Breast epithelium (tissue), 4 donors: ENCODE measurements at regions not wholly inside any gene's neighbourhood (a gene's known extent, or its start where the extent isn't known, plus 50 kb on each side); places are given as distances from the start of the nearest gene placed in this dataset.

ENCODE experiments used
- DNase-seq, 2 donors: peaks; one replicate each; pipeline ENCODE4 v3.0.0-alpha.2; 2019; ENCODE audit warnings: low spot score in 2 of 2
- H3K27ac ChIP-seq, 2 donors: fragments of 200-600 bp; sonication (generic) in 1 of 2; one replicate each; pipeline ENCODE4 v1.5.1; 2016 to 2019; ENCODE audit warnings: mild to moderate bottlenecking in 1 of 2
- H3K27me3 ChIP-seq, 2 donors: fragments of 200-600 bp; sonication (generic) in 1 of 2; one replicate each; pipeline versions ENCODE4 v1.5.1 to v1.6.0; 2017 to 2019; ENCODE audit warnings: control low read depth in 1 of 2, mild to moderate bottlenecking in 1 of 2
- H3K36me3 ChIP-seq: fragments of 200-600 bp; one replicate; pipeline ENCODE4 v1.5.1; 2019
- H3K4me1 ChIP-seq, 2 donors: fragments of 200-600 bp; sonication (generic); one replicate each; pipeline ENCODE4 v1.5.1; 2016 to 2019; ENCODE audit warnings: control low read depth in 1 of 2
- H3K4me3 ChIP-seq, 3 donors: fragments of 200-600 bp; sonication (generic); 1 replicate in 2 of 3; 2 replicates in 1 of 3; pipeline ENCODE4 v1.5.1; 2016 to 2019; ENCODE audit warnings: mild to moderate bottlenecking in 3 of 3, moderate library complexity in 2 of 3
- H3K9me3 ChIP-seq, 2 donors: fragments of 200-600 bp; sonication (generic) in 1 of 2; one replicate each; pipeline ENCODE4 v1.5.1; 2016 to 2019; ENCODE audit warnings: control low read depth in 1 of 2
- CTCF ChIP-seq, 3 donors: fragments of 450-650 bp; IDR thresholded peaks; one replicate each; pipeline ENCODE4 v1.5.1; 2016 to 2017; ENCODE audit warnings: antibody characterized with exemption in 3 of 3, mild to moderate bottlenecking in 3 of 3, moderate library complexity in 3 of 3
- POLR2A ChIP-seq: fragments of 450-650 bp; IDR thresholded peaks from one replicate; pipeline ENCODE4 v1.6.1; 2016; ENCODE audit warnings: antibody characterized with exemption, mild to moderate bottlenecking, moderate library complexity
- POLR2AphosphoS5 ChIP-seq, 3 donors: sonication (generic); formaldehyde crosslinking; IDR thresholded peaks; one replicate each; pipeline ENCODE4 v1.6.1; 2017; ENCODE audit warnings: antibody characterized with exemption in 3 of 3
- intact Hi-C: fragments of 100-400 bp; cut with DNase I; formaldehyde crosslinking; loops from one replicate; pipeline ENCODE4 v1.15.1; 2023; ENCODE audit warnings: low total_unique reads

GRCh38 chr5:1748271-1748670, 51.4 kb downstream of the MRPL36 start:
- TF ChIP-seq POLR2A (no peak), CTCF (IDR thresholded peaks at IDR 0.05) (no peak), POLR2AphosphoS5 (IDR thresholded peaks at IDR 0.05) (no peak)
- Histone ChIP-seq H3K4me1 (no peaks in the 10 kb centered on the region), H3K27ac (no peak overlapping the region), H3K4me3 (no peak overlapping the region), H3K27me3 (peaks cover 0 to 26% of the 10 kb centered on the region in 2 donors), H3K36me3 (no peaks in the 10 kb centered on the region), H3K9me3 (no peaks in the 10 kb centered on the region)
- peak in 1 of 2 donors; percentile 33 for DNase-seq
- intact Hi-C loops: no loop called here

GRCh38 chr5:1747803-1748085, 51.9 kb downstream of the MRPL36 start:
- Histone ChIP-seq H3K9me3 (no peaks in the 10 kb centered on the region), H3K4me3 (no peak overlapping the region)
- TF ChIP-seq POLR2AphosphoS5 (IDR thresholded peaks at IDR 0.05): no peak
- no peak for TF ChIP-seq POLR2A
- TF ChIP-seq CTCF (IDR thresholded peaks at IDR 0.05): no peak

GRCh38 chr5:1747079-1747802, 52.4 kb downstream of the MRPL36 start:
- no peaks in the 10 kb centered on the region for H3K36me3 ChIP-seq
- peak in 1 of 2 donors; percentile 19 for DNase-seq
- TF ChIP-seq POLR2AphosphoS5 (IDR thresholded peaks at IDR 0.05): no peak
- no peak for TF ChIP-seq CTCF (IDR thresholded peaks at IDR 0.05)
- TF ChIP-seq POLR2A: no peak
- H3K4me3 ChIP-seq: no peak overlapping the region
- no peak overlapping the region for H3K27ac ChIP-seq
- intact Hi-C loops: no loop called here
- no peaks in the 10 kb centered on the region for H3K4me1 ChIP-seq
- H3K9me3 ChIP-seq: no peaks in the 10 kb centered on the region
- peaks cover 0 to 19% of the 10 kb centered on the region in 2 donors for H3K27me3 ChIP-seq

More at GRCh38 chr5:1747803-1748085, 51.9 kb downstream of the MRPL36 start:
- DNase-seq: peak in 1 of 2 donors; percentile 33
- H3K27me3 ChIP-seq: peaks cover 0 to 24% of the 10 kb centered on the region in 2 donors
- H3K4me1 ChIP-seq: no peaks in the 10 kb centered on the region
- intact Hi-C loops: no loop called here
- no peak overlapping the region for H3K27ac ChIP-seq
- H3K36me3 ChIP-seq: no peaks in the 10 kb centered on the region

- no peak overlapping the region for H3K27ac ChIP-seq
- peaks cover 0 to 12% of the 10 kb centered on the region in 2 donors for H3K27me3 ChIP-seq
- DNase-seq: peak in 1 of 2 donors; percentile 46
Observed at GRCh38 chr5:1746371-1747078, 53.1 kb downstream of the MRPL36 start.

More at GRCh38 chr5:1746371-1747078, 53.1 kb downstream of the MRPL36 start:
- no peaks in the 10 kb centered on the region for H3K36me3 ChIP-seq
- no peaks in the 10 kb centered on the region for H3K4me1 ChIP-seq
- no peaks in the 10 kb centered on the region for H3K9me3 ChIP-seq
- intact Hi-C loops: no loop called here
- no peak overlapping the region for H3K4me3 ChIP-seq
- TF ChIP-seq CTCF (IDR thresholded peaks at IDR 0.05) (no peak), POLR2A (no peak), POLR2AphosphoS5 (IDR thresholded peaks at IDR 0.05) (no peak)
